H9 (cell line): ENCODE measurements at regions not wholly inside any gene's neighbourhood (a gene's known extent, or its start where the extent isn't known, plus 50 kb on each side); places are given as distances from the start of the nearest gene placed in this dataset.

ENCODE experiments used
- DNase-seq: peaks from one replicate; pipeline ENCODE4 v3.0.0-alpha.2; 2017
- H2AFZ ChIP-seq: one replicate; pipeline ENCODE4 v1.6.1; 2013; ENCODE audit warnings: mild to moderate bottlenecking, low read length, control low read depth, moderate library complexity
- H2AK5ac ChIP-seq: 2 replicates; pipeline ENCODE4 v1.6.1; 2013; ENCODE audit warnings: low read length, control low read depth, mixed read lengths; ENCODE audit not compliant: insufficient read length
- H2BK120ac ChIP-seq: one replicate; pipeline ENCODE4 v1.6.1; 2013; ENCODE audit warnings: low read depth, mild to moderate bottlenecking, low read length, control low read depth, inconsistent platforms; ENCODE audit not compliant: poor library complexity, severe bottlenecking
- H2BK12ac ChIP-seq: 2 replicates; pipeline ENCODE4 v1.6.1; 2013; ENCODE audit warnings: low read length, control low read depth, mixed read lengths, low read depth; ENCODE audit not compliant: insufficient read length
- H2BK15ac ChIP-seq: 2 replicates; pipeline ENCODE4 v1.6.1; 2013; ENCODE audit warnings: low read depth, low read length, control low read depth
- H2BK20ac ChIP-seq: one replicate; pipeline ENCODE4 v1.6.1; 2013; ENCODE audit warnings: low read depth, mild to moderate bottlenecking, low read length, control low read depth, inconsistent platforms; ENCODE audit not compliant: poor library complexity, severe bottlenecking
- H2BK5ac ChIP-seq: 2 replicates; pipeline ENCODE4 v1.6.1; 2013; ENCODE audit warnings: low read length, control low read depth, mixed read lengths; ENCODE audit not compliant: insufficient read length
- H3K14ac ChIP-seq: 2 replicates; pipeline ENCODE4 v1.6.1; 2013; ENCODE audit warnings: low read length, control low read depth; ENCODE audit not compliant: insufficient read depth
- H3K18ac ChIP-seq: 2 replicates; pipeline ENCODE4 v1.6.1; 2013; ENCODE audit warnings: low read depth, mild to moderate bottlenecking, mixed read lengths, low read length, control low read depth; ENCODE audit not compliant: insufficient read length
- H3K23ac ChIP-seq: 2 replicates; pipeline ENCODE4 v1.6.1; 2013; ENCODE audit warnings: low read length, control low read depth, mixed read lengths, low read depth; ENCODE audit not compliant: insufficient read length
- H3K23me2 ChIP-seq: 2 replicates; pipeline ENCODE4 v1.6.1; 2013; ENCODE audit warnings: low read depth, mild to moderate bottlenecking, mixed read lengths, low read length, control low read depth; ENCODE audit not compliant: insufficient read length, poor library complexity, severe bottlenecking
- H3K27ac ChIP-seq: 2 replicates; pipeline ENCODE4 v1.5.1; 2013; ENCODE audit warnings: low read length, control low read depth, mixed read lengths, low read depth; ENCODE audit not compliant: insufficient read length
- H3K27me3 ChIP-seq: 2 replicates; pipeline ENCODE4 v1.6.1; 2013; ENCODE audit warnings: low read length, control low read depth, inconsistent platforms; ENCODE audit not compliant: insufficient read depth
- H3K4ac ChIP-seq: 2 replicates; pipeline ENCODE4 v1.6.1; 2013; ENCODE audit warnings: low read depth, mild to moderate bottlenecking, control low read depth, inconsistent platforms, low read length, moderate library complexity
- H3K4me1 ChIP-seq: 2 replicates; pipeline ENCODE4 v1.6.1; 2013; ENCODE audit warnings: low read length, control low read depth, inconsistent platforms; ENCODE audit not compliant: insufficient read depth
- H3K4me2 ChIP-seq: 2 replicates; pipeline ENCODE4 v1.6.1; 2013; ENCODE audit warnings: low read length, control low read depth, mixed read lengths; ENCODE audit not compliant: insufficient read length, insufficient read depth
- H3K56ac ChIP-seq: 2 replicates; pipeline ENCODE4 v1.6.1; 2013; ENCODE audit warnings: low read depth, mild to moderate bottlenecking, mixed read lengths, low read length, control low read depth; ENCODE audit not compliant: insufficient read length
- H3K79me1 ChIP-seq: 2 replicates; pipeline ENCODE4 v1.6.1; 2013; ENCODE audit warnings: low read depth, mild to moderate bottlenecking, moderate library complexity, low read length, control low read depth, inconsistent platforms; ENCODE audit not compliant: insufficient read depth, poor library complexity, severe bottlenecking
- H3K79me2 ChIP-seq: 2 replicates; pipeline ENCODE4 v1.6.1; 2013; ENCODE audit warnings: low read length, control low read depth, inconsistent platforms; ENCODE audit not compliant: insufficient read depth
- H3K9ac ChIP-seq: 2 replicates; pipeline ENCODE4 v1.6.1; 2013; ENCODE audit warnings: low read length, control low read depth, mixed read lengths; ENCODE audit not compliant: insufficient read length; ENCODE audit errors: extremely low read depth
- H3K9me3 ChIP-seq: one replicate; pipeline ENCODE4 v1.6.1; 2013; ENCODE audit warnings: low read depth, low read length, inconsistent platforms; ENCODE audit not compliant: control insufficient read depth
- H3T11ph ChIP-seq: one replicate; pipeline ENCODE4 v1.6.1; 2013; ENCODE audit warnings: mild to moderate bottlenecking, low read length, control low read depth, inconsistent platforms
- H4K20me1 ChIP-seq: one replicate; pipeline ENCODE4 v1.6.1; 2013; ENCODE audit not compliant: control insufficient read depth, insufficient read length, insufficient read depth
- H4K5ac ChIP-seq: 2 replicates; pipeline ENCODE4 v1.6.1; 2013; ENCODE audit warnings: low read depth, mild to moderate bottlenecking, mixed read lengths, low read length, control low read depth; ENCODE audit not compliant: insufficient read length
- H4K8ac ChIP-seq: replicated peaks from 2 replicates; pipeline ENCODE4 v1.6.1; 2013; ENCODE audit warnings: low read length, control low read depth, mixed read lengths, low read depth; ENCODE audit not compliant: insufficient read length
- H4K91ac ChIP-seq: 2 replicates; pipeline ENCODE4 v1.6.1; 2013; ENCODE audit warnings: low read depth, mild to moderate bottlenecking, moderate library complexity, mixed read lengths, low read length, control low read depth; ENCODE audit not compliant: insufficient read length
- H3K27ac Mint-ChIP-seq, 3 experiments: 2 replicates in 2 of 3; 3 replicates in 1 of 3; pipeline ENCODE4 v1.8.0; 2020 to 2021; ENCODE audit warnings: mixed read lengths in 3 of 3, mild to moderate bottlenecking in 1 of 3, moderate library complexity in 1 of 3
- H3K27me3 Mint-ChIP-seq: 2 replicates; pipeline ENCODE4 v1.8.0; 2021; ENCODE audit warnings: low read depth, mild to moderate bottlenecking, moderate library complexity, mixed read lengths
- H3K36me3 Mint-ChIP-seq, 3 experiments: 2 replicates in 2 of 3; 3 replicates in 1 of 3; pipeline ENCODE4 v1.8.0; 2020 to 2021; ENCODE audit warnings: low read depth in 3 of 3, mixed read lengths in 3 of 3; ENCODE audit not compliant: insufficient read depth in 1 of 3
- H3K4me1 Mint-ChIP-seq, 2 experiments: 2 replicates each; pipeline ENCODE4 v1.8.0; 2020; ENCODE audit warnings: mixed read lengths in 2 of 2
- H3K4me3 Mint-ChIP-seq, 2 experiments: 2 replicates in 1 of 2; 3 replicates in 1 of 2; pipeline ENCODE4 v1.8.0; 2020 to 2021; ENCODE audit warnings: mild to moderate bottlenecking in 2 of 2, mixed read lengths in 2 of 2, moderate library complexity in 1 of 2
- H3K9me3 Mint-ChIP-seq, 2 experiments: 2 replicates in 1 of 2; 3 replicates in 1 of 2; pipeline ENCODE4 v1.8.0; 2020; ENCODE audit warnings: mild to moderate bottlenecking in 2 of 2, mixed read lengths in 2 of 2, moderate library complexity in 1 of 2
- CTCF ChIP-seq: fragments of 200-600 bp; sonication (generic); conservative IDR thresholded peaks from 3 replicates; pipeline ENCODE4 v1.8.0; 2021; ENCODE audit warnings: antibody characterized with exemption, mild to moderate bottlenecking
- WGBS: extraction: QIAGEN DNeasy Blood & Tissue Kit; methylation state at CpG from one replicate; pipeline ENCODE4 v1.1.7; 2013; ENCODE audit warnings: missing lambda C conversion rate, low lambda C conversion rate, mixed read lengths; ENCODE audit not compliant: insufficient read length; ENCODE audit errors: extremely low coverage; 5-methylcytosine and 5-hydroxymethylcytosine counted together

- Histone ChIP-seq H3T11ph (no peak overlapping the region), H2BK12ac (no peak overlapping the region), H3K27ac (no peak overlapping the region), H2BK120ac (no peak overlapping the region), H4K91ac (no peak overlapping the region), H3K27me3 (no peaks in the 10 kb centered on the region), H3K56ac (no peak overlapping the region), H3K14ac (no peak overlapping the region), H3K4me1 (no peaks in the 10 kb centered on the region), H4K20me1 (no peaks in the 10 kb centered on the region), H2AFZ (no peak overlapping the region), H3K9ac (no peak overlapping the region), H2BK15ac (no peak overlapping the region), H2BK20ac (no peak overlapping the region), H4K5ac (no peak overlapping the region), H2AK5ac (no peak overlapping the region), H3K79me2 (no peaks in the 10 kb centered on the region), H3K4ac (no peak overlapping the region), H3K23ac (no peak overlapping the region), H3K9me3 (no peaks in the 10 kb centered on the region), H3K4me2 (no peak overlapping the region), H4K8ac (no peak overlapping the region), H3K18ac (no peak overlapping the region), H2BK5ac (no peak overlapping the region), H3K23me2 (no peaks in the 10 kb centered on the region), H3K79me1 (no peaks in the 10 kb centered on the region)
- no peak overlapping the region for H3K4me3 Mint-ChIP-seq
- no peaks in the 10 kb centered on the region for H3K27me3 Mint-ChIP-seq
- no peaks in the 10 kb centered on the region for H3K36me3 Mint-ChIP-seq
- no CpG with 5 or more reads among the region's 2 CpGs for WGBS
- TF ChIP-seq CTCF: no peak
- DNase-seq: no peak
- H3K9me3 Mint-ChIP-seq: no peaks in the 10 kb centered on the region
- no peak overlapping the region for H3K27ac Mint-ChIP-seq
- H3K4me1 Mint-ChIP-seq: peaks cover 0 to 7% of the 10 kb centered on the region in 2 experiments; a peak in 1 of 4 replicates
These were observed 278.2 kb upstream of the ID4 start for GRCh38 chr6:19558934-19559333.
